Breast epithelium (tissue), 3 donors: ENCODE measurements at regions not wholly inside any gene's neighbourhood (a gene's known extent, or its start where the extent isn't known, plus 50 kb on each side); places are given as distances from the start of the nearest gene placed in this dataset.

ENCODE experiments used
- CTCF ChIP-seq, 3 donors: fragments of 450-650 bp; IDR thresholded peaks; one replicate each; pipeline ENCODE4 v1.5.1; 2016 to 2017; ENCODE audit warnings: antibody characterized with exemption in 3 of 3, mild to moderate bottlenecking in 3 of 3, moderate library complexity in 3 of 3
- POLR2A ChIP-seq: fragments of 450-650 bp; IDR thresholded peaks from one replicate; pipeline ENCODE4 v1.6.1; 2016; ENCODE audit warnings: antibody characterized with exemption, mild to moderate bottlenecking, moderate library complexity
- POLR2AphosphoS5 ChIP-seq, 3 donors: sonication (generic); formaldehyde crosslinking; IDR thresholded peaks; one replicate each; pipeline ENCODE4 v1.6.1; 2017; ENCODE audit warnings: antibody characterized with exemption in 3 of 3

- no peak for TF ChIP-seq CTCF (IDR thresholded peaks at IDR 0.05)
- no peak for TF ChIP-seq POLR2A
- no peak for TF ChIP-seq POLR2AphosphoS5 (IDR thresholded peaks at IDR 0.05)
Measured at GRCh38 chr21:20254964-20255363, 743.2 kb upstream of the NCAM2 start.
